Esophagus mucosa (tissue), 1 donor: ENCODE measurements at regions not wholly inside any gene's neighbourhood (a gene's known extent, or its start where the extent isn't known, plus 50 kb on each side); places are given as distances from the start of the nearest gene placed in this dataset.

Experiments
- ATAC-seq: fragments of 200-7000 bp; cut with Tn5 transposase; one replicate; pipeline ENCODE4 v1.9.1; 2020
- donor health status: DM: yes; HTN: yes; CAD: no.

- ATAC-seq: no peak
Measured at GRCh38 chr10:83896219-83896618, 243.1 kb upstream of the GHITM start.

- ATAC-seq: no peak
Measured at GRCh38 chr10:83897626-83898025, 241.7 kb upstream of the GHITM start.

GRCh38 chr10:83908506-83908905 lies 230.8 kb upstream of the GHITM start:
- no peak for ATAC-seq

GRCh38 chr10:83909001-83909400 lies 230.3 kb upstream of the GHITM start:
- ATAC-seq: no peak

DNA sequence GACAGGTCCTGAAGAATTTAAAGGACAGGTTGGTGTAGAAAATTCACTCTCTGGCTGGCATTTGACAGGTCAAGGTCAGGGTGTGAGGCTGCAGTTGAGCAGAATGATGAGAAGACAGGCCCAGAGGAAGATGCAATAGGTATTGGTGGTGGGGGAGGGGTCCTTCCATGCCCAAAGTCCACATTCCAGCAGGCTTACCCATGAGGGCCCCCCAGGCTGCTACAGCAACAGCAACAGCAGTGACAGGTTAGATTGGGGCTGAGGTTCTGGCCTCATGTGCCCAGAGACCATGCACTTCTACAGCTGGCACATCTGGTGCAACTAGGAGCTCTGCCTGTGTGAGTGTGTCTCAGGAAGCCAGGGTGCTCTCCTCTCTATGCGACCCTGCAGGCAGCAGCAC lies 223.5 kb upstream of the GHITM start:
- no peak for ATAC-seq

- ATAC-seq: no peak
Measured at GRCh38 chr10:83917537-83918506, 221.5 kb upstream of the GHITM start.

- ATAC-seq: no peak
Measured at GRCh38 chr10:83919187-83919586, 220.1 kb upstream of the GHITM start.

- ATAC-seq: no peak
Measured at GRCh38 chr10:83921984-83922860, 217.1 kb upstream of the GHITM start.

DNA sequence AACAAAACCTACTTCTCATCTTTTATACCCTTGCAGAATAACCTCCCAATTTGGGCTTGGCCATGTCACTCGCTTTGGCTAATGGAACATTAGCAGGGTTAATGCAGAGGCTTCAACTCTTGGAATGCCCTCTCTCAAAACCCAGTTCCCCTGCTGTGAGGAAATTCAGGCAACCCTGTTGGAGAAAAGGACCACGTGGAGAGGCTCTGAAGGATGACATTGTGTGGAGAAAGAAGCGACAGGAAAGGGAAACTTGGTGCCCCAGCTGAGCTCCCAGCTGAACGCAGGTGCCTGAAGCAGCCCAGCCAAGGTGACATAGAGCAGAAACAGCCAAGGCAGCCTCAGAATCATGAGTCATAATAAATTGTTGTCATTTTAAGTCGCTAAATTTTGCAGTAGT lies 214.2 kb upstream of the GHITM start:
- no peak for ATAC-seq

DNA sequence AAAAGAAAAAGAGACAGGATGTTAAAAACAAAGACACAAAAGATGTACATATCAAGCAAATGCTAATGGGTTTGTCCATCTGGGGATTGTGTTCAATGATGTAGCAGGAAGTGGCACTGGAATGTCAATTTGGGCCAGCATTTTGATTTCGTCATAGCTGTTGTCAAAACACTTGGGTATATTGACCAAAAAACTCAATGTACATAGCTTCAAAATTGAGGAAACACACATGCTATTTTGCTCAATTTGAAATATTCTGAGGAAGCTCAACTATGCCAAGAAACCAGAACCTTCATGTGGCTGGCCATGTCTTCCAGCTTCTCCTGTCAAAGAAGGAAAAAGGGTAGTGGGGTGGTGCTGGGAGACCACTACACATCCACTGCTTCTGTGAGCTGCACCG lies 212.7 kb upstream of the GHITM start:
- ATAC-seq: no peak

- no peak for ATAC-seq
Measured at GRCh38 chr10:83927166-83927565, 212.1 kb upstream of the GHITM start.

- ATAC-seq: no peak
Measured at GRCh38 chr10:83929399-83929798, 209.9 kb upstream of the GHITM start.

GRCh38 chr10:83931669-83932068 lies 207.6 kb upstream of the GHITM start:
- ATAC-seq: no peak

DNA sequence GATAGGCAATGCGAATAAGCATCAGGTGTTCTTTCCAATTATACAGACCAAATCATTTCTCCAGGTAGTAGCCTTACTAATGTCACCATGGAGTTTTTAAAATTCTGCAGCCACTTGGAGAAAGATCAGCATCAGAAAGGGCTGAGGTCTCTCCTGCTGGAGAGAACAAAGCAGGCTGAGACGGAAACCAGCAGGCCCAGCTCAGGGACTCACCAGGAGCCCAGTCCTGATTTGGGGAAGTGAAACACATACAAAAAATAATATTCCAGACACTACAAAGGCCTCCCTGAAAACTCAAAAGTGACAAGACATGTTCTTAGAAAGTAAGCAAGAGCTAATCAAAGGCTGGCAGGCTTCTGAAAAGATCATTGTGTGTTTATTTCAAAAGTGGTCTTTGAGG lies 207.1 kb upstream of the GHITM start:
- no peak for ATAC-seq

- no peak for ATAC-seq
Measured at GRCh38 chr10:83934062-83934461, 205.2 kb upstream of the GHITM start.

- ATAC-seq: no peak
Measured at GRCh38 chr10:83934641-83935338, 204.5 kb upstream of the GHITM start.

DNA sequence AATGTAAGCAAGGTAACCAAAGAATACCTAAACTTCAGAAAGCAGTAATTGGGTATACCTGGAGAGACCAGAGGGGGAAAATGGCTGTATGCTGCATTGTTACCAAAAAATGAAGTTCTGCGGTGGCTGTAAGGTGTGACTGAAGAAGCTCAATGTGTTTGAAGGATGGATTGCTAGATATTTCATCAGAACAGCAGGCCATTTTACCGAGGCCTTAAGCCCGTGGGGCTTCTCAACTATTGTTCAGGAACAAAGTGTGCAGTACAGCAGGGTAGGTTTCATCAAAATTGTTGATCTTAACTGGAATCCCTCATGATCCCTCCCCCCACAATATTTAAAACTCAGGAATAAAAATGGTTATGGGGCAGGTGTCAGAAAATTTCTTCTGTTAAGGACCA lies 204.0 kb upstream of the GHITM start:
- ATAC-seq: no peak

- ATAC-seq: no peak
Measured at GRCh38 chr10:83935911-83936310, 203.4 kb upstream of the GHITM start.

DNA sequence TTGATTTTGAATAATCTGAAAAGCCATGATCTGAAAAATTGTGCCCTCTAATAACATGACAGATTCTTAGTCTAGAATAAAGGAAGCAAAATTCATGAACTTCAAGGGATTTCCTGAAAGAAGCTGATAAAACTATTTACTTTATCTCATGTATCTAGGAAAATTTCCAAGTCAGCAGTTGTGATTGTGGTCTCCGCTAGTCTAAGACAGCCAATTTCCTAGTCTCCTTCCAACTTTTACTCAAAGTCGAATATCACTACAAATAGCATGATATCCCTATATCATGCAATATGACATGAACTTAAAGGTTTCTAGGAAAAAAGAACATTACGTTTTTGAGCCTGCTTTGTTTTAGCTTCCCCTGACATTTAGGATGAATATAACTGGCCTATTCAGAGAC lies 202.1 kb upstream of the GHITM start:
- ATAC-seq: no peak

DNA sequence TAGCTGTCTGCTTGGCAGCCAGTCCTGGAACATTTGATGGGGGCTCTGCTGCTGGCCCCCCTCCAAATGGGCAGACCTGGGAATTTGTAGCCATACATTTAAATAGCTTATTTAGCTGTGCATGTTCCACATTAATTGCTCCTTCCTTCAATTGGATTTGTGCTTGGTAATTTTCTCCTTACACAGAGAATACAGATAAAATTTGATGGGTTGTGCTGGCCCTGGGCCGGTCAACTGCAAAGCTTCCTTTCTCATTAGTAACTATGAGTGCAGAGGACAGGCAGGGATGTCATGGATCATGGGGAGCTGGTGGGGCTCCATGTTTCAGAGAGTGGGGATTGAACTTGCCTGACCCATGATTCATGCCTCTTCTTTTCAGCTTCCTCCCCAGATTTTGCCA lies 201.5 kb upstream of the GHITM start:
- ATAC-seq: no peak

DNA sequence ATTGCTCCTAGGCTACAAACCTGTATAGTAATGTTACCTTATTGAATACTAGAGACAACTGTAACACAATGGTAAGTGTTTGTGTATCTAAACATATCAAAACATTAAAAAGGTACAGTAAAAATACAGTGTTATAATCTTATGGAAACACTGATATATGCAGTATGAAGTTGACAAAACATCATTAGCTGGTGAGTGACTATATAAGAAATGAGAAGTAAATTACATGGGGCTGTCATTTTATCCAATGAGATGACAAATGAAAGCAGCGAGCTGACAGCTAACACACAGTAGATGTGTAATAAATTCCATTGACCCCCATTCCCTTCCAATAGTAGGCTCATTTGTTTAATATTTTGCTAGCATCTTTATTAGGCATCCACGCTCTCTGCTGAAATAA lies 198.1 kb upstream of the GHITM start:
- no peak for ATAC-seq

- ATAC-seq: no peak
Measured at GRCh38 chr10:83942410-83942809, 196.9 kb upstream of the GHITM start.

GRCh38 chr10:83943049-83943448 lies 196.3 kb upstream of the GHITM start:
- ATAC-seq: no peak
